GM23338 (cell line): ENCODE measurements at regions not wholly inside any gene's neighbourhood (a gene's known extent, or its start where the extent isn't known, plus 50 kb on each side); places are given as distances from the start of the nearest gene placed in this dataset.

ENCODE experiments used
- CREB1 ChIP-seq: fragments of 250-450 bp; sonication (Bioruptor Pico); IDR thresholded peaks from 2 replicates; pipeline ENCODE4 v1.5.0; 2020; ENCODE audit warnings: low read depth, mild to moderate bottlenecking, moderate library complexity
- EZH2 ChIP-seq: fragments of 200-600 bp; sonication (generic); IDR thresholded peaks from one replicate; pipeline ENCODE4 v1.8.0; 2017; ENCODE audit warnings: antibody characterized with exemption, mild to moderate bottlenecking, low read depth; ENCODE audit not compliant: unreplicated experiment
- EZH2phosphoT487 ChIP-seq: fragments of 200-600 bp; sonication (generic); IDR thresholded peaks from one replicate; pipeline ENCODE4 v1.8.1; 2018; ENCODE audit warnings: antibody characterized with exemption; ENCODE audit not compliant: unreplicated experiment
- JUNB ChIP-seq: IDR thresholded peaks from one replicate; pipeline ENCODE4 v1.6.1; 2016; ENCODE audit warnings: antibody characterized with exemption; ENCODE audit not compliant: unreplicated experiment
- NANOG ChIP-seq: IDR thresholded peaks from 2 replicates; pipeline ENCODE4 v1.6.1; 2016; ENCODE audit warnings: antibody characterized with exemption, borderline replicate concordance
- POLR2AphosphoS5 ChIP-seq: IDR thresholded peaks from 2 replicates; pipeline ENCODE4 v1.6.1; 2016; ENCODE audit warnings: antibody characterized with exemption, low read depth
- STAT1 ChIP-seq: IDR thresholded peaks from one replicate; pipeline ENCODE4 v1.6.1; 2016; ENCODE audit warnings: antibody characterized with exemption; ENCODE audit not compliant: unreplicated experiment
- ZNF114 ChIP-seq: fragments of 250-450 bp; sonication (Bioruptor Pico); IDR thresholded peaks from 2 replicates; pipeline ENCODE4 v1.5.0; 2020; ENCODE audit warnings: mild to moderate bottlenecking, moderate library complexity
- ZNF331 ChIP-seq: fragments of 250-450 bp; sonication (Bioruptor Pico); IDR thresholded peaks from 2 replicates; pipeline ENCODE4 v1.5.0; 2020; ENCODE audit warnings: low read depth, mild to moderate bottlenecking, moderate library complexity
- TF ChIP-seq, protein P1 (sequence below), 2 experiments: fragments of 200-600 bp in 1 of 2; sonication (generic) in 1 of 2; conservative IDR thresholded peaks; 2 replicates each; pipeline versions ENCODE4 v1.5.1 to v1.6.1; 2016 to 2017; ENCODE audit warnings: antibody characterized with exemption in 2 of 2, low read depth in 2 of 2, mild to moderate bottlenecking in 2 of 2, moderate library complexity in 1 of 2
- TF ChIP-seq, protein P2 (sequence below): IDR thresholded peaks from one replicate; pipeline ENCODE4 v1.6.1; 2018; ENCODE audit warnings: antibody characterized with exemption; ENCODE audit not compliant: unreplicated experiment
- TF ChIP-seq, protein P3 (sequence below): IDR thresholded peaks from 2 replicates; pipeline ENCODE4 v1.6.1; 2016; ENCODE audit warnings: antibody characterized with exemption
- TF ChIP-seq, protein P4 (sequence below): fragments of 250-450 bp; sonication (Bioruptor Pico); IDR thresholded peaks from 2 replicates; pipeline ENCODE4 v1.5.0; 2020; ENCODE audit warnings: mild to moderate bottlenecking, moderate library complexity

DNA sequence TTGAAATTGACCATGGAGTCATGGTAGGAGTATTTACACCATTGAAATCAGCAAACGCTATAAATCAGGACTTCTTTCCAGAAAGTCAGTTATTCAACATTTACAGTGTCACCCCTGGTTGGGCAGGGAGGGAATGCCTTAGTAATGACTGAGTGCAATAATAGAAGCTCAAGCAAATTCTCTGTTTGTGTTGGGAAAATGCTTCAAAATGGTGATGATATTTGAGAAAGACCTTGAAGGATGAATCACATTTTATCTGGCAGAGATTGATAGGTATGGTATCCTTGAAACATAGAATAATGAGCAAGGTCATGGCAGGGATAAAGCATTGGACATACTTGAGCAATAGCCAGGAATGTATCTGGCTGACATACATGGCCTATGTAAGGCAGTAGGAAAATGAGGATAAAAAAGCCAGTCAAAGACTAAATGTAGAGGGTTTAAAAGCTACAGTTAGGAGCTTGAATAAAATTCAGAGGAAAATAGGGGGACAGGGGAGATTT is 248.7 kb downstream of the FMR1NB start:
- TF ChIP-seq, protein P1, sequence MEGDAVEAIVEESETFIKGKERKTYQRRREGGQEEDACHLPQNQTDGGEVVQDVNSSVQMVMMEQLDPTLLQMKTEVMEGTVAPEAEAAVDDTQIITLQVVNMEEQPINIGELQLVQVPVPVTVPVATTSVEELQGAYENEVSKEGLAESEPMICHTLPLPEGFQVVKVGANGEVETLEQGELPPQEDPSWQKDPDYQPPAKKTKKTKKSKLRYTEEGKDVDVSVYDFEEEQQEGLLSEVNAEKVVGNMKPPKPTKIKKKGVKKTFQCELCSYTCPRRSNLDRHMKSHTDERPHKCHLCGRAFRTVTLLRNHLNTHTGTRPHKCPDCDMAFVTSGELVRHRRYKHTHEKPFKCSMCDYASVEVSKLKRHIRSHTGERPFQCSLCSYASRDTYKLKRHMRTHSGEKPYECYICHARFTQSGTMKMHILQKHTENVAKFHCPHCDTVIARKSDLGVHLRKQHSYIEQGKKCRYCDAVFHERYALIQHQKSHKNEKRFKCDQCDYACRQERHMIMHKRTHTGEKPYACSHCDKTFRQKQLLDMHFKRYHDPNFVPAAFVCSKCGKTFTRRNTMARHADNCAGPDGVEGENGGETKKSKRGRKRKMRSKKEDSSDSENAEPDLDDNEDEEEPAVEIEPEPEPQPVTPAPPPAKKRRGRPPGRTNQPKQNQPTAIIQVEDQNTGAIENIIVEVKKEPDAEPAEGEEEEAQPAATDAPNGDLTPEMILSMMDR (conservative IDR thresholded peaks at IDR 0.05; ENCODE audit: low read depth in 2 of 2) = no peak
- TF ChIP-seq CREB1 (no peak), EZH2 (no peak), POLR2AphosphoS5 (no peak), EZH2phosphoT487 (no peak), ZNF331 (CRISPR knock-in tag) (no peak), JUNB (no peak), NANOG (no peak), STAT1 (no peak), ZNF114 (CRISPR knock-in tag) (no peak)
- TF ChIP-seq, protein P2, sequence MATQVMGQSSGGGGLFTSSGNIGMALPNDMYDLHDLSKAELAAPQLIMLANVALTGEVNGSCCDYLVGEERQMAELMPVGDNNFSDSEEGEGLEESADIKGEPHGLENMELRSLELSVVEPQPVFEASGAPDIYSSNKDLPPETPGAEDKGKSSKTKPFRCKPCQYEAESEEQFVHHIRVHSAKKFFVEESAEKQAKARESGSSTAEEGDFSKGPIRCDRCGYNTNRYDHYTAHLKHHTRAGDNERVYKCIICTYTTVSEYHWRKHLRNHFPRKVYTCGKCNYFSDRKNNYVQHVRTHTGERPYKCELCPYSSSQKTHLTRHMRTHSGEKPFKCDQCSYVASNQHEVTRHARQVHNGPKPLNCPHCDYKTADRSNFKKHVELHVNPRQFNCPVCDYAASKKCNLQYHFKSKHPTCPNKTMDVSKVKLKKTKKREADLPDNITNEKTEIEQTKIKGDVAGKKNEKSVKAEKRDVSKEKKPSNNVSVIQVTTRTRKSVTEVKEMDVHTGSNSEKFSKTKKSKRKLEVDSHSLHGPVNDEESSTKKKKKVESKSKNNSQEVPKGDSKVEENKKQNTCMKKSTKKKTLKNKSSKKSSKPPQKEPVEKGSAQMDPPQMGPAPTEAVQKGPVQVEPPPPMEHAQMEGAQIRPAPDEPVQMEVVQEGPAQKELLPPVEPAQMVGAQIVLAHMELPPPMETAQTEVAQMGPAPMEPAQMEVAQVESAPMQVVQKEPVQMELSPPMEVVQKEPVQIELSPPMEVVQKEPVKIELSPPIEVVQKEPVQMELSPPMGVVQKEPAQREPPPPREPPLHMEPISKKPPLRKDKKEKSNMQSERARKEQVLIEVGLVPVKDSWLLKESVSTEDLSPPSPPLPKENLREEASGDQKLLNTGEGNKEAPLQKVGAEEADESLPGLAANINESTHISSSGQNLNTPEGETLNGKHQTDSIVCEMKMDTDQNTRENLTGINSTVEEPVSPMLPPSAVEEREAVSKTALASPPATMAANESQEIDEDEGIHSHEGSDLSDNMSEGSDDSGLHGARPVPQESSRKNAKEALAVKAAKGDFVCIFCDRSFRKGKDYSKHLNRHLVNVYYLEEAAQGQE = no peak
- TF ChIP-seq, protein P3, sequence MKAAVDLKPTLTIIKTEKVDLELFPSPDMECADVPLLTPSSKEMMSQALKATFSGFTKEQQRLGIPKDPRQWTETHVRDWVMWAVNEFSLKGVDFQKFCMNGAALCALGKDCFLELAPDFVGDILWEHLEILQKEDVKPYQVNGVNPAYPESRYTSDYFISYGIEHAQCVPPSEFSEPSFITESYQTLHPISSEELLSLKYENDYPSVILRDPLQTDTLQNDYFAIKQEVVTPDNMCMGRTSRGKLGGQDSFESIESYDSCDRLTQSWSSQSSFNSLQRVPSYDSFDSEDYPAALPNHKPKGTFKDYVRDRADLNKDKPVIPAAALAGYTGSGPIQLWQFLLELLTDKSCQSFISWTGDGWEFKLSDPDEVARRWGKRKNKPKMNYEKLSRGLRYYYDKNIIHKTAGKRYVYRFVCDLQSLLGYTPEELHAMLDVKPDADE = no peak
- TF ChIP-seq, protein P4, sequence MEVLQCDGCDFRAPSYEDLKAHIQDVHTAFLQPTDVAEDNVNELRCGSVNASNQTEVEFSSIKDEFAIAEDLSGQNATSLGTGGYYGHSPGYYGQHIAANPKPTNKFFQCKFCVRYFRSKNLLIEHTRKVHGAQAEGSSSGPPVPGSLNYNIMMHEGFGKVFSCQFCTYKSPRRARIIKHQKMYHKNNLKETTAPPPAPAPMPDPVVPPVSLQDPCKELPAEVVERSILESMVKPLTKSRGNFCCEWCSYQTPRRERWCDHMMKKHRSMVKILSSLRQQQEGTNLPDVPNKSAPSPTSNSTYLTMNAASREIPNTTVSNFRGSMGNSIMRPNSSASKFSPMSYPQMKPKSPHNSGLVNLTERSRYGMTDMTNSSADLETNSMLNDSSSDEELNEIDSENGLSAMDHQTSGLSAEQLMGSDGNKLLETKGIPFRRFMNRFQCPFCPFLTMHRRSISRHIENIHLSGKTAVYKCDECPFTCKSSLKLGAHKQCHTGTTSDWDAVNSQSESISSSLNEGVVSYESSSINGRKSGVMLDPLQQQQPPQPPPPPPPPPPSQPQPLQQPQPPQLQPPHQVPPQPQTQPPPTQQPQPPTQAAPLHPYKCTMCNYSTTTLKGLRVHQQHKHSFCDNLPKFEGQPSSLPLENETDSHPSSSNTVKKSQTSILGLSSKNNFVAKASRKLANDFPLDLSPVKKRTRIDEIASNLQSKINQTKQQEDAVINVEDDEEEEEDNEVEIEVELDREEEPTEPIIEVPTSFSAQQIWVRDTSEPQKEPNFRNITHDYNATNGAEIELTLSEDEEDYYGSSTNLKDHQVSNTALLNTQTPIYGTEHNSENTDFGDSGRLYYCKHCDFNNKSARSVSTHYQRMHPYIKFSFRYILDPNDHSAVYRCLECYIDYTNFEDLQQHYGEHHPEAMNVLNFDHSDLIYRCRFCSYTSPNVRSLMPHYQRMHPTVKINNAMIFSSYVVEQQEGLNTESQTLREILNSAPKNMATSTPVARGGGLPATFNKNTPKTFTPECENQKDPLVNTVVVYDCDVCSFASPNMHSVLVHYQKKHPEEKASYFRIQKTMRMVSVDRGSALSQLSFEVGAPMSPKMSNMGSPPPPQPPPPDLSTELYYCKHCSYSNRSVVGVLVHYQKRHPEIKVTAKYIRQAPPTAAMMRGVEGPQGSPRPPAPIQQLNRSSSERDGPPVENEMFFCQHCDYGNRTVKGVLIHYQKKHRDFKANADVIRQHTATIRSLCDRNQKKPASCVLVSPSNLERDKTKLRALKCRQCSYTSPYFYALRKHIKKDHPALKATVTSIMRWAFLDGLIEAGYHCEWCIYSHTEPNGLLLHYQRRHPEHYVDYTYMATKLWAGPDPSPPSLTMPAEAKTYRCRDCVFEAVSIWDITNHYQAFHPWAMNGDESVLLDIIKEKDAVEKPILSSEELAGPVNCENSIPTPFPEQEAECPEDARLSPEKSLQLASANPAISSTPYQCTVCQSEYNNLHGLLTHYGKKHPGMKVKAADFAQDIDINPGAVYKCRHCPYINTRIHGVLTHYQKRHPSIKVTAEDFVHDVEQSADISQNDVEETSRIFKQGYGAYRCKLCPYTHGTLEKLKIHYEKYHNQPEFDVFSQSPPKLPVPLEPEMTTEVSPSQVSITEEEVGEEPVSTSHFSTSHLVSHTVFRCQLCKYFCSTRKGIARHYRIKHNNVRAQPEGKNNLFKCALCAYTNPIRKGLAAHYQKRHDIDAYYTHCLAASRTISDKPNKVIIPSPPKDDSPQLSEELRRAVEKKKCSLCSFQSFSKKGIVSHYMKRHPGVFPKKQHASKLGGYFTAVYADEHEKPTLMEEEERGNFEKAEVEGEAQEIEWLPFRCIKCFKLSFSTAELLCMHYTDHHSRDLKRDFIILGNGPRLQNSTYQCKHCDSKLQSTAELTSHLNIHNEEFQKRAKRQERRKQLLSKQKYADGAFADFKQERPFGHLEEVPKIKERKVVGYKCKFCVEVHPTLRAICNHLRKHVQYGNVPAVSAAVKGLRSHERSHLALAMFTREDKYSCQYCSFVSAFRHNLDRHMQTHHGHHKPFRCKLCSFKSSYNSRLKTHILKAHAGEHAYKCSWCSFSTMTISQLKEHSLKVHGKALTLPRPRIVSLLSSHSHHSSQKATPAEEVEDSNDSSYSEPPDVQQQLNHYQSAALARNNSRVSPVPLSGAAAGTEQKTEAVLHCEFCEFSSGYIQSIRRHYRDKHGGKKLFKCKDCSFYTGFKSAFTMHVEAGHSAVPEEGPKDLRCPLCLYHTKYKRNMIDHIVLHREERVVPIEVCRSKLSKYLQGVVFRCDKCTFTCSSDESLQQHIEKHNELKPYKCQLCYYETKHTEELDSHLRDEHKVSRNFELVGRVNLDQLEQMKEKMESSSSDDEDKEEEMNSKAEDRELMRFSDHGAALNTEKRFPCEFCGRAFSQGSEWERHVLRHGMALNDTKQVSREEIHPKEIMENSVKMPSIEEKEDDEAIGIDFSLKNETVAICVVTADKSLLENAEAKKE (CRISPR knock-in tag) = no peak
